ENCODE measurements at regions not wholly inside any gene's neighbourhood (a gene's known extent, or its start where the extent isn't known, plus 50 kb on each side); places are given as distances from the start of the nearest gene placed in this dataset.

DNA sequence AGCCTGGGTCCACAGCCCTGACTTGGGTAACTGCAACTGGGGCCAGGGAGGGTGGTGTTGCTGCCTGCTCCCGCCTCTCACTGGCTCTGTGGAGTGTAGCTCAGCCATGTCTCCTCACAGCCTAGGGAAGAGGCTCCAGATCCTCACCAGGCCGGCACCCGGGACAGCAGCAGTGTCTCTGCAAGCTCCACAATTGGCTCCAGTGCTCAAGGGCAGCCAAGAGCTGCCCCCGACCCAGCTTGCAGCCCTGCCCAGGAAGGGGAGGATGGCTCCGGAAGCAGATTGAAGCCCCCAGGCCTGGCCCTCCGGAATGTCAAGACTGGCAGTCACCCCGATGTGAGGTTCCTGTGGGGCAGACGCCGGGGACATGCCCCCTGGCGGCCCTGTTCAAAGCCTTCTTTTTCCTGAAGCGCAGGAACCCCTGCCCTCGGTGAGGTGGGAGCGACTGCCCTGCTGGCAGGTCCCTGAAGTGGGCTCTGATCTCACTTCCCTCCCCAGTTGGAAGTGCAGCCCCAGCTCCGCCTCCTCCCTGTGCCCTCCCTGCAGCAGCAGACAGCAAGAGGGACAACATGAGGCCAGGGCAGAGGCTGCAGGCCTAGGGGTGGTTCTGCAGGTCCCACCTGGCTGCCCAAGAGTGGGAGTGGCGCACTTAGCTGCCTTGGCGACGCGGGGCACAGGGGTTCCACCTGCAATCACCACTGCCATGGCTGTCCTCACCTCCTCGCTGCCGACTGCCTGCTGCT lies 816.2 kb upstream of the LUZP2 start:
- DNase-seq (ENCODE audit: low spot score) = no peak

DNA sequence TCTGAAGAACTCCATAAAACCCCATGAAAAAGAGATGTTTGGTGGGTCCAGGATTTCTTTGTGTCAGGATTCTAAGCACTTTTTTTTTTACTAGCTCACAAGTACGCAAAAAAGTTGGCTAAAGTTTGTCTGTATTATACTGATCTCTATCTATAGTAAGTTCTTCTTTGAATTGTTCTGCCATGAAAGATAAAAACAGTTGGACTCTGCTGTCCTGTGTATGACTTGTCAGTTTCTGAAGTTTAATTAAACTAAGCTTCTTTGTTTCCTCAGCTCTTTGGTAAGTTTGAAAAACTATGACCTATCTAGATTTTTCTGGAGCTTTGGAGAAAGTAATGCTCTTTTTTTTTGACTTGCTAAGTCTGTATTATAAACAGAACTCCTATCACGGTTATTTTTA lies 812.2 kb upstream of the LUZP2 start:
- DNase-seq (ENCODE audit: low spot score) = no peak

- no peak for DNase-seq (ENCODE audit: low spot score)
These were observed 808.9 kb upstream of the LUZP2 start for GRCh38 chr11:23687991-23688390.

GRCh38 chr11:23688411-23688810 lies 808.4 kb upstream of the LUZP2 start:
- DNase-seq (ENCODE audit: low spot score) = no peak

- DNase-seq (ENCODE audit: low spot score) = no peak
These were observed 808.0 kb upstream of the LUZP2 start for GRCh38 chr11:23688835-23689234.

DNA sequence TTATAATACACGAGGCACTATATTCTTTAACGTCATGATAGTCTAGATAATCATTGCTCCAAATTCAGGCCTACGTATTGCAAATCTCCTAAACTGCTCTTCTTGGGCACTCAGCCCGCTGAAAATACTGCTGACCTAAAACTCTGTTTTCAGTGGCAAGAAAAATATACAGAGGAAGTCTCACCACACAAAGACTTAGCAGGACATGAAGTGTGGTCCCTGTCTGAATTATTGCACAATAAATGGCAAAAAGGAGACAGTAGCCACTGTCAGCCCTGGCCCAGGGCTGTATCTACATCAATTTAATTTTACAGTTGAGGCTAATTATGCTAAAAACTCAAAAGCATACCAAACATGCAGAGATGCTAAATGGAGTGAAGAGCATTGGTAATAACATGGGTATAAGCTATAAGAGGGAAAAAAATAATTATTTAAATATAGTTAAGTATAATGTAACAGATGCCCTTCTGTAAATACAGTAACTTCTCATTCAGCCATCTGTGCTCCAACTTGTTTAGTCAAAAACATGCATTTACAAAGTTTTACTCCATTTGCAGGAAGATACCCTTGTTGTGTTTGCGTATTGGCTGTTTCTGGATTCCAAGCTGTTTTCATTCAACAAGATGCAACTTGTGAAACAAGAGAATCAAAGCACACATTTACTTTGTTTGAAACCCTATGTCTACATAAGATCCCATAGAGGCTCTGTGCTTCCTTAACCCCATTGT lies 800.0 kb upstream of the LUZP2 start:
- DNase-seq (ENCODE audit: low spot score) = no peak

DNA sequence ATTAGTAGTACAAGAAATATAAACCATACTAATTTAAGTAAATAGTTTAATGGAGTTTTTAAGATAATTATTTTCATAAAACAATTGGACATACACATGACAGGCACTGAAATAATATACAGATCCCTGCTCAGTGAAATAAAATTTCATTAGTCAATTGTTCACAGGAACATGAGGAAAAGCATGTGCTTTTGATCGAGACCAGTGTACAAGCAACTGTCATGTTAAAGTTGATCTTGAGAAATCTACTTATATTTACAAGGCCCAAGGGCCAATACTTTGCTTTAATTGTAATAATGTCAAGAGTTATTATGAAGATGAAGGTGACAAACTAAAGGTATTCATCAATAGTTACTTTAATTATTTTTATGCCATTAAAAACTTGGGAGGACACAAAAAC lies 792.7 kb upstream of the LUZP2 start:
- DNase-seq (ENCODE audit: low spot score) = no peak

DNA sequence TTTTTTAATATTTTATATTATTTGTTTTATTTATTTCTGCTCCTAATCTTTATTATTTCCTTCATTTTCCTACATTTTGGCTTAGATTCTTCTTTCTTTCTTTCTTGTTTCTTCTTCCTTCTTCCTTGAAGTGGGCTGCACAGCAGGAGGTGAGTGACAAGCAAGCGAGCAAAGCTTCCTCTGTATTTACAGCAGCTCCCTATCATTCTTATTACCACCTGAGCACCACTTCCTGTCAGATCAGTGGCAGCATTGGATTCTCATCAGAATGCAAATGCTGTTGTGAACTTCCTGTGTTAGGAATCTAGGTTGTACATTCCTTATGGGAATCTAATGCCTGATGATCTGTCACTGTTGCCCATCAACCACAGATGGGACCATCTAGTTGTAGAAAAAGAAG lies 784.9 kb upstream of the LUZP2 start:
- no peak for DNase-seq (ENCODE audit: low spot score)

DNA sequence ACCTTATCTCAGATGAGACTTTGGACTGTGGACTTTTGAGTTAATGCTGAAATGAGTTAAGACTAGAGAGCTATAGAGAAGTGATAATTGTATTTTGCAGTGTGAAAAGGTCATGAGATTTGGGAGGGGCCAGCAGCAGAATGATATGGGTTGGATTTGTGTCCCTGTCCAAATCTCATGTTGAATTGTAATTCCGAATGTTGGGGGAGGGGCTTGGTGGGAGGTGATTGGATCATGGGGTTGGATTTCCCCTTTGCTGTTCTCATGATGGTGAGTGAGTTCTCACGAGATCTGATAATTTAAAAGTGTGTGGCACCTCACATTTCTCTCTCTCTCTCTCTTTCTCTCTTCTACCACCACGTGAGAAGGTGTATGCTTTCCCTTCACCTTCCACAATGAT lies 777.8 kb upstream of the LUZP2 start:
- no peak for DNase-seq (ENCODE audit: low spot score)

GRCh38 chr11:23723861-23724260 lies 773.0 kb upstream of the LUZP2 start:
- DNase-seq (ENCODE audit: low spot score) = peak; percentile 10

GRCh38 chr11:23725752-23726151 lies 771.1 kb upstream of the LUZP2 start:
- no peak for DNase-seq (ENCODE audit: low spot score)

GRCh38 chr11:23727387-23727786 lies 769.5 kb upstream of the LUZP2 start:
- DNase-seq (ENCODE audit: low spot score) = no peak

DNA sequence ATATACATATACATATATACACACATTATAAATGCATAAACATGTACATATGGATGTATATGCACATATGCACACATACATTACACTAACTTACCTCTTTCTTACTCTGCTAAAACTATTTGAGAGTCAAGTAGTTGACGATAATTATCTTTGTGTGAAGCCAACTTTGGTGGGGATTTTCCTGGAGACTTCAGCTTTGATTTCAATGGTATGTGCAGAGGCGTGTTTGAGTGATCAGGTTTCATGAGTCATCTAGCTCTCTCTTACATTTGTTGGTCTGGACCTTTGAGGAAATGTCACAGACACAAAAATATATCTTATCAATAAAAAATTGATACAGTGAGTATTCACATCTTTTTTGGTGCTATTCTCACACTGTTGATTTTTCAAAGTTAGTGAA lies 769.1 kb upstream of the LUZP2 start:
- no peak for DNase-seq (ENCODE audit: low spot score)

DNA sequence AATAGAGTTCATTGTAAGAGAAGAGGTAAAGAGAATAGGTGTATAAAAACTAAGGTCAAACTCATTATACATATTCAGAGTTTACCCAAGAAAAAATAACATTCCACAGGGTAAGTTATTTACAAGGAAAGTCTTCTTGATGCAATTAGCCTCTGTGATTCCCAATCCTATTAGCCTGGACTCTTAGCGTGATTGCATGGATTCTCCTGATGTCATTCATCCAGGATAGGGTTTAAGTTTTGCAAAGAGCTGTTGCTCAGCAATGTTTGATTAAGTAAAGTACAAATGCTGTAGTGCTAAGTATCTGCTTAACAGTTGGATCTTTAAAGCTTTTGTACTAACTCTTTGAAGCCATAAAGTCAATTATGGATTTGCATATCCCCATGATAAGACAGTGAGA lies 767.8 kb upstream of the LUZP2 start:
- DNase-seq (ENCODE audit: low spot score) = no peak

DNA sequence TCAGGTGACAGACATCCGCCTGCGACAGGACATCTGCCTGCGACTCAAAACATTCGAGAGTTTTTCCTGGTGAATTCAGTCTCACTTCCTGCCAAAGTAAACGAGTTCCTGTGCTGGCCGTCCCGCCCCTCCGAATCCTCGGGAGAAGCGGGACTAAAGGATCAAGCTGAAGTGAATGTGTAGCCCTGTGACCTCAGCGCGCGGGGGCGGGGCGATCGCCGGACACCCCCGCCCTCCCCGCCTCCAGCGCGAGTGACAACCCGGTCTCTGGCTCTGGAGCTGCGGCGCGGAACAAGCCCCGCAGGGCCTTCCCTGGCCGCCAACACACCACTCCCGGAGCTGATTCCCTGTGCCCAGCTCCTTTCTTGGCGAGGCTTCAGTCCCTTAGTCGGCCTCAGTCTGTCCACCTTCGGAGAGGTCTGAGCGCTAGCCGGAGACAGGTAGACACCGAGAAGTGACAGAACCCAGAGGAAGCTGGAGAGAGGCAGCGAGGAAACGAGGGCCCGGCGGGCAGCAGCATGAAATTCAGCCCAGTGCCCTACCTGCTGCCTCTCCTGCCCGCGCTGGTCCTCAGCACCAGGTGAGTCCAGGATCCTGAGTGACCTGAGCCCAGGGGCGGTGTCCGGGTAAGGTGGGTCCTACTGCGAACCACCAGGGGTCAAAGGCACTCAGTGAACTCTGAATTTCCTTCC lies 766.4 kb upstream of the LUZP2 start:
- no peak for DNase-seq (ENCODE audit: low spot score)

DNA sequence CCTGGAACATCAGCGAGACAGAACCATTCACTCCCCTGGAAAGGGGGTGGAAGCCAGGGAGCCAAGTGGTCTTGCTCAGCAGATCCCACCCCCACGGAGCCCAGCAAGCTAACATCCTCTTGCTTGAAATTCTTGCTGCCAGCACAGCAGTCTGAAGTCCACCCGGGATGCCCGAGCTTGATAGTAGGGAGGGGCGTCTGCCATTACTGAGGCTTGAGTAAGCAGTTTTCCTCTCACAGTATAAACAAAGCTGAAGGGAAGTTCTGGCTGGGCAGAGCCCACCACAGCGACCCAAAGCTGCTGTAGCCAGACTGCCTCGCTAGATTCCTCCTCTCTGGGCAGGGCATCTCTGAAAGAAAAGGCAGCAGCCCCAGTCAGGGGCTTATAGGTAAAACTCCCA lies 764.8 kb upstream of the LUZP2 start:
- no peak for DNase-seq (ENCODE audit: low spot score)

DNA sequence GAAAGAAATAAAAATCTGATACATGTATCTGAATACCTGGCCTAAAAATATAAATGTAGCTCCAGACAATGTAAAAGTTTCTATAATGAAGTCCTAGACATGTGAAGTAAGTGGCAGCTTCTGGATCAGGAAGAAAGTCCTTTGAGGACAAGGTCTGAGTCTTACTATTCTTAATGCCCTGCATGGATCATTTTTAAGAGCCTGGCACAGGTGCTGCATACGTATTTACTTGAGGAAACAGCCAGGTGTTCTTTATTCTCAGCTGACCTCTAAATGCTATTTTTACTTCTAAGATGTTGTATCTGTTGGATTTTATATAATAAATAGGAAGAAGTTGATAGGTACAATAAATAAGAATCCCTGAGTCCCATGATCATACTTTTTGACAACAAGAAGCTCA lies 750.0 kb upstream of the LUZP2 start:
- no peak for DNase-seq (ENCODE audit: low spot score)

GRCh38 chr11:23749762-23750430 lies 747.0 kb upstream of the LUZP2 start:
- DNase-seq (ENCODE audit: low spot score) = no peak

GRCh38 chr11:23751280-23751679 lies 745.6 kb upstream of the LUZP2 start:
- no peak for DNase-seq (ENCODE audit: low spot score)

DNA sequence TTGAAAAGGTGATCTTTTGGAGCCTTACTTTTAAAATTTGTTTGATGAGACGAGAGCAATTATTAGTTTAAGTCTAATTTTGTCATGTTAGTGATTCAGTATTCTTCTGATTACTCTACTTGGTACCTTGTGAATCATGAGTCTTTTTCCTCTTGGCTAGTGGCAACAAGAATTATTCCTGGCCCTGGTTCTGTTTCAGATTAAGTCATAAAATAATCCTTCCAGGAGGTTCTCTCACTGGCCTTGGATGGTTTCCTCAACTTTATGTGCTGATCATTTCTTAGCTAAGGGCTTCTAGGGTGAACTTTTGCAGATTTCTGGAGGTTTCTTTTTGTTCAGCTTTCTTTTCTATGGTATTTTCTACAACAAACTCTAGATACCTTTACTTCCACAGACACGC lies 741.8 kb upstream of the LUZP2 start:
- no peak for DNase-seq (ENCODE audit: low spot score)

GRCh38 chr11:23755769-23756168 lies 741.1 kb upstream of the LUZP2 start:
- DNase-seq (ENCODE audit: low spot score) = no peak

DNA sequence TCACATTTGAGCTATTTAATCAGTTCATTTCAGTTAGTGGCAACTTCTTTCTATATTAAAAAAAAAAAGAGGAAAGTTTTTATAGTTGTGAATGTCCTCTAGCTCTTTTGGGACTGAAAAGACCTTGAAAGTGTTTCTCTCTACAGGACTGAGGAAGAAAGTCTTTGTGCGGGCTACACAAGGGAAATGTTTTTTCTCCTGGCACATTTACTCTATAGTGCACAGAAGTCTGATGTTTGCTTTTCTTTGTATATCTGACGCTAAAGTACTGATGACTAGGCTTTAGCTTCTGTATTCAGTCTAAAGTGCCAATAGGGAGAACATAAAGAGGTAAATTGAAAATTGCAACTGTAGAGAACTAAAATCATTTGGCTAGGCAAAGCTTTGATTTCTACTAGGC lies 737.4 kb upstream of the LUZP2 start:
- DNase-seq (ENCODE audit: low spot score) = no peak

- DNase-seq (ENCODE audit: low spot score) = no peak
These were observed 732.6 kb upstream of the LUZP2 start for GRCh38 chr11:23764286-23764685.

All from NAMALWA (cell line).